ENCODE measurements at regions not wholly inside any gene's neighbourhood (a gene's known extent, or its start where the extent isn't known, plus 50 kb on each side); places are given as distances from the start of the nearest gene placed in this dataset.

DNA sequence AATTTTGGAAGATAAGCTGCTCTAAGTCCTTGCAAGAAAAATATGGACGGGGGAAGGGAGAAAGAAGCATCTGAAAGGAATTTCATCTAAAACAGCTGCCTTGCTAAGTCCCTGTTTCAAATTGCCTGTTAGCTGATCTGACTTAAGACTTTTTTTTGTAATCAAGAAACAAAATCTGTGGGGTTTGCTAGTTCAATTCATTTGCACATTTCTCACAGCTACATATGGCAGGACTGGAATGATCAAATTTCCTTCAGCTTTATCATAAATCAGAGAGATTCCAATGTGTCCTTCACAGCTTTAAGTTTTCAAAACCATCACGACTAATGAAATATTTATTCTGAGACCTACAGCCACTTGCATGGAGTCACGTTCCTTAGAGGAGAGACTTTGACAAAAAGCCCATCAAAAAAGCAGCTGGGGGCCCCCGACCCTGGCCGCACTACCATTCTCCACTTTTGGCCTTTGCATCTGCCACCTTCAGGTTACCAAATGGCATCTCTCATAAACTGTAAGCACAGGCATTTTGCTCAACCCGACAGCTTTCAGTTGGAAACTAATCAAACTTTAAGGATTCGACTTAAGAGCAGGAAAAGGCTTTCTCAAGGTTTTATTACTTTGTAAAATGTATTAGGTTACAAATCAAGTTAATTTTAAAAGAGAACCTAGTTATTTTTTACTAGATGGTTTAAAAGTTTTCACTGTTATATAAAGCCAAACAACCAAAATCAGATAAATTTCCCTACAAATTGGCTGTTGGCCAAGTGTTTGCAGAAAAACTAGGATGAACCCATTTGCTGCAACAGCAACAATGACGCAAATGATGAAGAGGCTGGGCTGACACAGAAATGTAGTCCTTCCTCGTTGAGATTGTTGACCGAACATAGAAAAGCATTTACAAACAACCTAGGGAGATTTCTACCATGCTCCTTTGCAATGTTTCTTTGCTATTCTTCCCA is 100.4 kb upstream of the RND3 start:
- DNase-seq (ENCODE audit: low spot score) = peak; percentile 30
- Histone ChIP-seq H3K4me1 (replicated peaks) (no peaks in the 10 kb centered on the region), H3K4me3 (no peak overlapping the region), H3K27me3 (replicated peaks; ENCODE audit: insufficient read depth) (no peaks in the 10 kb centered on the region), H3K9me3 (no peaks in the 10 kb centered on the region), H3K36me3 (no peaks in the 10 kb centered on the region), H3K27ac (no peak overlapping the region)
- peak; percentile 27 for TF ChIP-seq POLR2AphosphoS5 (IDR thresholded peaks at IDR 0.05)
- no peak for TF ChIP-seq POLR2A (IDR thresholded peaks at IDR 0.05)
- TF ChIP-seq, protein P1, sequence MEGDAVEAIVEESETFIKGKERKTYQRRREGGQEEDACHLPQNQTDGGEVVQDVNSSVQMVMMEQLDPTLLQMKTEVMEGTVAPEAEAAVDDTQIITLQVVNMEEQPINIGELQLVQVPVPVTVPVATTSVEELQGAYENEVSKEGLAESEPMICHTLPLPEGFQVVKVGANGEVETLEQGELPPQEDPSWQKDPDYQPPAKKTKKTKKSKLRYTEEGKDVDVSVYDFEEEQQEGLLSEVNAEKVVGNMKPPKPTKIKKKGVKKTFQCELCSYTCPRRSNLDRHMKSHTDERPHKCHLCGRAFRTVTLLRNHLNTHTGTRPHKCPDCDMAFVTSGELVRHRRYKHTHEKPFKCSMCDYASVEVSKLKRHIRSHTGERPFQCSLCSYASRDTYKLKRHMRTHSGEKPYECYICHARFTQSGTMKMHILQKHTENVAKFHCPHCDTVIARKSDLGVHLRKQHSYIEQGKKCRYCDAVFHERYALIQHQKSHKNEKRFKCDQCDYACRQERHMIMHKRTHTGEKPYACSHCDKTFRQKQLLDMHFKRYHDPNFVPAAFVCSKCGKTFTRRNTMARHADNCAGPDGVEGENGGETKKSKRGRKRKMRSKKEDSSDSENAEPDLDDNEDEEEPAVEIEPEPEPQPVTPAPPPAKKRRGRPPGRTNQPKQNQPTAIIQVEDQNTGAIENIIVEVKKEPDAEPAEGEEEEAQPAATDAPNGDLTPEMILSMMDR (IDR thresholded peaks at IDR 0.05) = no peak
- 16% methylated on average over 10 of the region's 10 CpGs for WGBS
- intact Hi-C loops (cut with DNase I) = no loop called here

DNA sequence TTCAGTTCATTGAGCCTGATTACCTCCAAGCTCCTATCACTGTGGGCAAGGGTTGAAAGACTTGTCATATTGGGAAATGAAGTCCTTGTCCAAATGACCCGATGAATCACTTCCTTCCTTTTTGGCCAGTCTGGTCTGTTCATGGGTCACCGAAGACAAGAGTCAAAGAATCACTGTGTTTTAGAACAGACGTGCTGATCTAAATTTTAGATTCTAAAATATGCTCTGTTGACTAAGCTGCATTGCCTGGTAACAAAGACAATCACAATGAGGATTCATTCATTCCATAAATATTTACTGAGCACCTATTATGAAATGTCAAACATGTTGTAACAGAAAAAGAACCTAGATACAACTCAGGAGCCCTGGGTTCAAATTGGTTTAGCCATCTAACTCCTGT is 99.4 kb upstream of the RND3 start:
- no peak overlapping the region for H3K4me3 ChIP-seq
- DNase-seq (ENCODE audit: low spot score) = no peak
- WGBS = 56% methylated on average over 3 of the region's 3 CpGs
- no peaks in the 10 kb centered on the region for H3K27me3 ChIP-seq (replicated peaks; ENCODE audit: insufficient read depth)
- H3K4me1 ChIP-seq (replicated peaks) = no peaks in the 10 kb centered on the region
- H3K36me3 ChIP-seq = no peaks in the 10 kb centered on the region
- intact Hi-C loops (cut with DNase I) = no loop called here
- no peak overlapping the region for H3K27ac ChIP-seq
- TF ChIP-seq POLR2AphosphoS5 (IDR thresholded peaks at IDR 0.05) (no peak), POLR2A (IDR thresholded peaks at IDR 0.05) (no peak)
- TF ChIP-seq, protein P1 (IDR thresholded peaks at IDR 0.05) = no peak
- H3K9me3 ChIP-seq = no peaks in the 10 kb centered on the region

DNA sequence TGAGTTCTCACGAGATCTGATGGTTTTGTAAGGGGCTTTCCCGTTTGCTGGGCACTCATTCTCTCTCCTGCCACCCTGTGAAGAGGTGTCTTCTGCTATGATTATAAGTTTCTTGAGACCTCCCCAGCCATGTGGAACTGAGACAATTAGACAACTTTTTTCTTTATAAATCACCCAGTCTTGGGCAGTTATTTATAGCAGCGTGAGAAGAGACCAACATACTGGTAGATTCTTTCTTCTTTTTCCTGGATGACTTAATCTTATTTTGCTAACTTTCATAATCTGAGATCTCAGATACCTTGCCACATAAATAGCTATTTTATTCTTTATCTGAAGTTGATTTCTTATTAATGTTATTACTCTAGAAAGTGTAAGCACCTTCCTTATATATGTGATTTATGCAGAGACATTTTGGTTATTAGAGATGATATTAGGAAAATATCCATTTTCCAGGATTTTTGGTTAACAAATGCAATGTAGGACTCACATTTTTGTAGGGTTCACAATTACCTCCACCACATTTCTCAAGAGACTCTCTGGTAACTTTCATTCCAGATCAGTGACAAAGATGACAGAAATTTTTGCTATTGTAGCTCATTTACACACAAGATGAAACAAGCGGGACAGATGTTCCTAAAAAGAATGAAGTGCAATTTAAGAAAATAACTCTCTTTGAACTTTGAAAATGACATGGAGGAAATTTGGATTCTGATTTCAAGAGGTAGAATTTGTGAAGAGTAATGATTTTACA is 97.9 kb upstream of the RND3 start:
- DNase-seq (ENCODE audit: low spot score) = no peak
- 88% methylated on average over 4 of the region's 4 CpGs for WGBS

DNA sequence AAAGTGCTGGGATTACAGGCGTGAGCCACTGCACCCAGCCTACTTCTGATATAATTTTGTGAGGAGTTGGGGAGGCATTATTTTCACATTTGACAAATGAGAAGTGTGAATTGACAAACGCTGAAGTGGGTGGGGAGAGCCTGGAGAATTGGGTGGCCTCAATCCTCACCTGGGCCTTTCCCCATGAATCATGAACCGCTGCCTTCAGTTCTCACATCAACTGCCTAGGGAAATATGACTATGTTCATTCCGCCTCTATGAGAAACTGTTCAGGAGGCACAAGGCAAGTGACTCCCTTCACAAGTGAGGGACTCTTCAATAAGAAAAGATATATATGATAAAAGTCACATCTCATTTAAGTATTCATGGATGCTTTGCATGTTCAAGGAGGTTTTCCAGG is 96.6 kb upstream of the RND3 start:
- Histone ChIP-seq H3K36me3 (no peaks in the 10 kb centered on the region), H3K27ac (no peak overlapping the region), H3K4me3 (no peak overlapping the region), H3K9me3 (no peaks in the 10 kb centered on the region), H3K4me1 (replicated peaks) (no peaks in the 10 kb centered on the region), H3K27me3 (replicated peaks; ENCODE audit: insufficient read depth) (no peaks in the 10 kb centered on the region)
- intact Hi-C loops (cut with DNase I) = no loop called here
- TF ChIP-seq, protein P1 (IDR thresholded peaks at IDR 0.05) = no peak
- TF ChIP-seq POLR2AphosphoS5 (IDR thresholded peaks at IDR 0.05) (no peak), POLR2A (IDR thresholded peaks at IDR 0.05) (no peak)
- DNase-seq (ENCODE audit: low spot score) = no peak
- WGBS = 98% methylated on average over 4 of the region's 4 CpGs

More for the DNA sequence above, 97.9 kb upstream of the RND3 start:
- Histone ChIP-seq H3K9me3 (no peaks in the 10 kb centered on the region), H3K4me1 (replicated peaks) (no peaks in the 10 kb centered on the region), H3K36me3 (no peaks in the 10 kb centered on the region), H3K4me3 (no peak overlapping the region), H3K27ac (no peak overlapping the region), H3K27me3 (replicated peaks; ENCODE audit: insufficient read depth) (no peaks in the 10 kb centered on the region)
- intact Hi-C loops (cut with DNase I) = no loop called here
- no peak for TF ChIP-seq POLR2A (IDR thresholded peaks at IDR 0.05)
- TF ChIP-seq, protein P1 (IDR thresholded peaks at IDR 0.05) = no peak
- TF ChIP-seq POLR2AphosphoS5 (IDR thresholded peaks at IDR 0.05) = no peak

All from prostate gland (tissue), 2 donors.